Fibroblast of skin of scalp (primary cell): ENCODE measurements at regions not wholly inside any gene's neighbourhood (a gene's known extent, or its start where the extent isn't known, plus 50 kb on each side); places are given as distances from the start of the nearest gene placed in this dataset.
"Not testable (repeated sequence)": the region's sequence is repeated elsewhere in the genome, so short reads cannot be mapped to it uniquely, and the experiment has no call there.

ENCODE experiments used
- DNase-seq: peaks from one replicate; pipeline ENCODE4 v3.0.0-alpha.2; 2013

- not testable (repeated sequence) for DNase-seq
Observed at GRCh38 chr5:145446875-145447274, 388.3 kb downstream of the PRELID2 start.

- no peak for DNase-seq
Observed at GRCh38 chr5:145446412-145446811, 388.7 kb downstream of the PRELID2 start.

GRCh38 chr5:145445027-145445426 lies 390.1 kb downstream of the PRELID2 start:
- no peak for DNase-seq

GRCh38 chr5:145443964-145444363 lies 391.2 kb downstream of the PRELID2 start:
- DNase-seq, result no peak

- DNase-seq, result no peak
Observed at GRCh38 chr5:145443366-145443765, 391.8 kb downstream of the PRELID2 start.

- DNase-seq, result not testable (repeated sequence)
Observed at GRCh38 chr5:145442661-145443060, 392.5 kb downstream of the PRELID2 start.

GRCh38 chr5:145441228-145441627 lies 393.9 kb downstream of the PRELID2 start:
- no peak for DNase-seq

- DNase-seq, result no peak
Observed at GRCh38 chr5:145437627-145438026, 397.5 kb downstream of the PRELID2 start.

- no peak for DNase-seq
Observed at GRCh38 chr5:145433077-145433476, 402.1 kb downstream of the PRELID2 start.

GRCh38 chr5:145429170-145429569 lies 406.0 kb downstream of the PRELID2 start:
- DNase-seq, result no peak

- no peak for DNase-seq
Observed at GRCh38 chr5:145408048-145408341, 427.1 kb downstream of the PRELID2 start.

GRCh38 chr5:145407300-145408047 lies 427.7 kb downstream of the PRELID2 start:
- no peak for DNase-seq

- DNase-seq, result no peak
Observed at GRCh38 chr5:145403992-145404391, 431.1 kb downstream of the PRELID2 start.

GRCh38 chr5:145396888-145397287 lies 438.3 kb downstream of the PRELID2 start:
- DNase-seq, result no peak

- DNase-seq, result not testable (repeated sequence)
Observed at GRCh38 chr5:145395151-145395550, 440.0 kb downstream of the PRELID2 start.

GRCh38 chr5:145393426-145393825 lies 441.7 kb downstream of the PRELID2 start:
- DNase-seq, result no peak

GRCh38 chr5:145389047-145389446 lies 446.1 kb downstream of the PRELID2 start:
- DNase-seq, result no peak

- DNase-seq, result no peak
Observed at GRCh38 chr5:145385276-145385675, 449.9 kb downstream of the PRELID2 start.

GRCh38 chr5:145378226-145378625 lies 456.9 kb downstream of the PRELID2 start:
- DNase-seq, result peak; percentile 23

GRCh38 chr5:145375521-145375920 lies 459.6 kb downstream of the PRELID2 start:
- DNase-seq, result no peak

- no peak for DNase-seq
Observed at GRCh38 chr5:145365464-145365863, 469.7 kb downstream of the PRELID2 start.

- peak; percentile 91 for DNase-seq
Observed at GRCh38 chr5:145362266-145362665, 472.9 kb downstream of the PRELID2 start.

GRCh38 chr5:145360936-145361335 lies 474.2 kb downstream of the PRELID2 start:
- peak; percentile 54 for DNase-seq

- DNase-seq, result peak; percentile 79
Observed at GRCh38 chr5:145350513-145350912, 484.6 kb downstream of the PRELID2 start.

GRCh38 chr5:145347026-145347616 lies 488.0 kb downstream of the PRELID2 start:
- DNase-seq, result peak; percentile 66
